Smooth muscle cell (in vitro differentiated cells): ENCODE measurements at regions not wholly inside any gene's neighbourhood (a gene's known extent, or its start where the extent isn't known, plus 50 kb on each side); places are given as distances from the start of the nearest gene placed in this dataset.

Source experiments
- DNase-seq: peaks from one replicate; lab custom pipeline; 2025; ENCODE audit not compliant: unreplicated experiment; lab: John Stamatoyannopoulos, UW
- H2AFZ ChIP-seq: fragments of 200-600 bp; sonication (generic); 2 replicates; pipeline ENCODE4 v1.6.0; 2016; ENCODE audit warnings: antibody characterized with exemption, low read depth, mild to moderate bottlenecking
- H3F3A ChIP-seq: fragments of 200-600 bp; sonication (generic); 2 replicates; pipeline ENCODE4 v1.6.0; 2017; ENCODE audit warnings: antibody characterized with exemption, low read depth
- H3K27ac ChIP-seq: fragments of 200-600 bp; sonication (generic); 2 replicates; pipeline ENCODE4 v1.5.1; 2016; ENCODE audit warnings: low read depth, mild to moderate bottlenecking
- H3K27me3 ChIP-seq: fragments of 200-600 bp; sonication (generic); 2 replicates; pipeline ENCODE4 v1.6.1; 2016; ENCODE audit warnings: low read depth, mild to moderate bottlenecking
- H3K36me3 ChIP-seq: fragments of 200-600 bp; sonication (generic); 2 replicates; pipeline ENCODE4 v1.5.1; 2016; ENCODE audit warnings: low read depth
- H3K4me1 ChIP-seq: fragments of 200-600 bp; sonication (generic); 2 replicates; pipeline ENCODE4 v1.5.1; 2016; ENCODE audit warnings: low read depth
- H3K4me2 ChIP-seq: fragments of 200-600 bp; sonication (generic); 2 replicates; pipeline ENCODE4 v1.6.0; 2016; ENCODE audit warnings: mild to moderate bottlenecking
- H3K4me3 ChIP-seq: fragments of 200-600 bp; sonication (generic); 2 replicates; pipeline ENCODE4 v1.5.1; 2016; ENCODE audit warnings: mild to moderate bottlenecking
- H3K79me2 ChIP-seq: fragments of 200-600 bp; sonication (generic); 2 replicates; pipeline ENCODE4 v1.6.0; 2016; ENCODE audit warnings: low read depth, mild to moderate bottlenecking
- H3K9ac ChIP-seq: fragments of 200-600 bp; sonication (generic); 2 replicates; pipeline ENCODE4 v1.6.0; 2016; ENCODE audit warnings: low read depth
- H3K9me3 ChIP-seq: fragments of 200-600 bp; sonication (generic); replicated peaks from 2 replicates; pipeline ENCODE4 v1.5.1; 2016; ENCODE audit warnings: low read depth
- H4K20me1 ChIP-seq: fragments of 200-600 bp; sonication (generic); 2 replicates; pipeline ENCODE4 v1.6.0; 2016; ENCODE audit warnings: low read depth
- CTCF ChIP-seq: fragments of 200-600 bp; sonication (generic); IDR thresholded peaks from 2 replicates; pipeline ENCODE4 v1.5.1; 2017; ENCODE audit warnings: borderline replicate concordance, mild to moderate bottlenecking, antibody characterized with exemption; ENCODE audit not compliant: insufficient read depth, poor library complexity, severe bottlenecking
- WGBS: methylation state at CpG from one replicate; pipeline ENCODE4 v1.1.7; 2016; ENCODE audit warnings: low lambda C conversion rate; 5-methylcytosine and 5-hydroxymethylcytosine counted together

- Histone ChIP-seq H3F3A (peaks cover 8% of the 10 kb centered on the region), H3K4me1 (peaks cover 33% of the 10 kb centered on the region), H3K9me3 (no peaks in the 10 kb centered on the region), H3K36me3 (no peaks in the 10 kb centered on the region), H3K79me2 (no peaks in the 10 kb centered on the region), H3K27me3 (no peaks in the 10 kb centered on the region), H3K27ac (no peak overlapping the region), H3K4me3 (no peak overlapping the region), H3K9ac (no peak overlapping the region), H4K20me1 (no peaks in the 10 kb centered on the region), H2AFZ (peak overlapping the region; percentile 81), H3K4me2 (no peak overlapping the region)
- no peak for TF ChIP-seq CTCF
- DNase-seq, result no peak
- 46% methylated on average over 20 of the region's 20 CpGs for WGBS
Observed at GRCh38 chr9:129455151-129455995, 165.5 kb downstream of the C9orf50 start.

- Histone ChIP-seq H3K27ac (no peak overlapping the region), H3K9me3 (no peaks in the 10 kb centered on the region), H3K27me3 (no peaks in the 10 kb centered on the region), H2AFZ (no peak overlapping the region), H3F3A (peaks cover 4% of the 10 kb centered on the region), H3K79me2 (no peaks in the 10 kb centered on the region), H3K36me3 (no peaks in the 10 kb centered on the region), H3K4me2 (no peak overlapping the region), H3K9ac (no peak overlapping the region), H4K20me1 (no peaks in the 10 kb centered on the region), H3K4me1 (peaks cover 29% of the 10 kb centered on the region), H3K4me3 (no peak overlapping the region)
- no peak for TF ChIP-seq CTCF
- DNase-seq, result no peak
- WGBS, result 89% methylated on average over 5 of the region's 8 CpGs
Observed at GRCh38 chr9:129454467-129455067, 166.3 kb downstream of the C9orf50 start.

GRCh38 chr9:129453734-129454133 lies 167.2 kb downstream of the C9orf50 start:
- Histone ChIP-seq H4K20me1 (no peaks in the 10 kb centered on the region), H3K27me3 (no peaks in the 10 kb centered on the region)

More at GRCh38 chr9:129453734-129454133, 167.2 kb downstream of the C9orf50 start:
- Histone ChIP-seq H3K36me3 (no peaks in the 10 kb centered on the region), H3K79me2 (no peaks in the 10 kb centered on the region), H3F3A (peaks cover 3% of the 10 kb centered on the region), H2AFZ (no peak overlapping the region), H3K9ac (no peak overlapping the region), H3K9me3 (no peaks in the 10 kb centered on the region), H3K27ac (no peak overlapping the region), H3K4me3 (no peak overlapping the region), H3K4me2 (no peak overlapping the region), H3K4me1 (peaks cover 20% of the 10 kb centered on the region)
- TF ChIP-seq CTCF, result no peak
- no peak for DNase-seq
